ACC112 (cell line): ENCODE measurements at regions not wholly inside any gene's neighbourhood (a gene's known extent, or its start where the extent isn't known, plus 50 kb on each side); places are given as distances from the start of the nearest gene placed in this dataset.

ENCODE experiments used
- H2AFZ ChIP-seq: fragments of 200-600 bp; sonication (generic); one replicate; pipeline ENCODE4 v1.6.0; 2017; ENCODE audit warnings: antibody characterized with exemption, low read length; ENCODE audit not compliant: unreplicated experiment
- H3K27ac ChIP-seq: fragments of 200-600 bp; sonication (generic); 2 replicates; pipeline ENCODE4 v1.5.1; 2014; ENCODE audit warnings: low read depth, mild to moderate bottlenecking, antibody characterized with exemption, low read length, moderate library complexity
- H3K27me3 ChIP-seq: fragments of 200-600 bp; sonication (generic); 2 replicates; pipeline ENCODE4 v1.6.1; 2014; ENCODE audit warnings: mild to moderate bottlenecking, antibody characterized with exemption, low read length, moderate library complexity, mixed read lengths; ENCODE audit not compliant: insufficient read depth
- H3K36me3 ChIP-seq: fragments of 200-600 bp; sonication (generic); 2 replicates; pipeline ENCODE4 v1.6.1; 2016; ENCODE audit warnings: mild to moderate bottlenecking, antibody characterized with exemption, low read length, moderate library complexity, mixed read lengths; ENCODE audit not compliant: insufficient read depth
- H3K4me1 ChIP-seq: fragments of 200-600 bp; sonication (generic); one replicate; pipeline ENCODE4 v1.6.1; 2016; ENCODE audit warnings: low read length, mixed read lengths; ENCODE audit not compliant: insufficient read depth, unreplicated experiment, control insufficient read depth
- H3K4me3 ChIP-seq: fragments of 200-600 bp; sonication (generic); 2 replicates; pipeline ENCODE4 v1.5.1; 2014; ENCODE audit warnings: mild to moderate bottlenecking, low read depth, low read length
- H3K79me2 ChIP-seq: fragments of 200-600 bp; sonication (generic); one replicate; pipeline ENCODE4 v1.6.0; 2016; ENCODE audit warnings: low read length; ENCODE audit not compliant: control insufficient read depth, unreplicated experiment, insufficient read depth

DNA sequence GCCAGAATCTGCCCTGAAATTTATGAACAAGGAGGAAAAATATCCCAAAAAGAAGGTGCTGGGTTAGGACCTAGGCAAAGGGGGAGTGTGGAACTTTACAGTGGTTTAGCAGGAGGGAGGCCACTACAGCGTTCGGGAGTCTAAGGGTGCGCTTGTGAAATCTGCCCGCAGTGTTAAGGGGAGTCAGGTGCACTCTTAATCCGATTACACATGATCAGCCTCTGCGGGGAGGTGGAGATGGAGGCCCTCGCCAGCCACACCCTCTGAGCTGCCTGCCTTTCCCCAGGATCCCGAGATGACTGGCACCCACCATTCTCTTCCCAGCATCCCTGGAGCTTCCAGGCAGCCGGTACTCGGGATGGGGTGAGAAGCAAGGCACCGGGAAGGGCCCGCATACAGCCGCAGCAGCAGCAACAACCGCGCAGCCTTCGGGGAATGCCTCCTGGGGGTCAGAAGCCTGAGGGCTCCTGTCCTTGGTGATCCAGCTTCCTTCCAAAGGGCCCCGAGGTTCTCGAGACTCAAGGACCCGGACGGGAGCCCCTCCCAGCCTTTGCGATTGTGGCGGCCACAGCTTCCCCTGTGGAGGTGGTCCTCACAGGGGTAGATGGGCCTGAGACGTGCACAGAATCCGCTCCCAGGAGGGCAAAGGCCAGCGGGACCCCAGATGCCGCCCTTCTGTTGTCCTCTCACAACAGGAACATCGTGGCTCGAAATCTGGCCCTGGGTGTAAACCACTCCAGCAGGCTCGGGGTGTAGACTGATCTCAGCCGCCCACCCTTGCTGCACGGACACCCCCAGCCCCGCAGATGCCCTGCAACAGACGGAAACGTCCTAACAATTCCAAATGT lies 57.3 kb upstream of the CST7 start:
- no peak overlapping the region for H3K4me3 ChIP-seq
- no peaks in the 10 kb centered on the region for H3K79me2 ChIP-seq
- no peak overlapping the region for H3K27ac ChIP-seq
- H3K27me3 ChIP-seq = peaks cover 22% of the 10 kb centered on the region
- H3K36me3 ChIP-seq = no peaks in the 10 kb centered on the region
- no peaks in the 10 kb centered on the region for H3K4me1 ChIP-seq
- no peak overlapping the region for H2AFZ ChIP-seq

DNA sequence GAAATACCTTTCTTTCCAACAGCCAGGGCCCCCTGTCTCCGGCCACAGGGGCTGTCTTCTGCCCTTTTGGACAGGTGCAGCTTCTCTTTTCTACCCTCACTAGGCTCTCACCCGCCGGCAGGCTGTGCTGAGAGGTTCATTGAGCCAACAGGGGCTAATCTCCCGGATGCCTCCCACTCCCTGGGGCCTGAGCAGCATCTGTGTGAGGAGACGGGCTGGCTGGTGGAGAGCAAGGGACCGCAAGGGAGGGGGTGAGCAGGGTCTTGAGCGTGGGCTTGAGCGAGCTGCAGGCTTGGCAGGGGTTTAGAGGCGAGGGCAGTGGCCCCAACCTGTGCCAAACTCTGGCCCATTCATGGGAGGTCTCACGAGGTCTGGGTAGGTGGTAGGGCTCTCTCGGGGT lies 56.5 kb upstream of the CST7 start:
- H3K27ac ChIP-seq = no peak overlapping the region
- H3K36me3 ChIP-seq = no peaks in the 10 kb centered on the region
- no peak overlapping the region for H3K4me3 ChIP-seq
- H3K4me1 ChIP-seq = no peaks in the 10 kb centered on the region
- H3K27me3 ChIP-seq = peaks cover 16% of the 10 kb centered on the region
- no peak overlapping the region for H2AFZ ChIP-seq
- H3K79me2 ChIP-seq = no peaks in the 10 kb centered on the region

DNA sequence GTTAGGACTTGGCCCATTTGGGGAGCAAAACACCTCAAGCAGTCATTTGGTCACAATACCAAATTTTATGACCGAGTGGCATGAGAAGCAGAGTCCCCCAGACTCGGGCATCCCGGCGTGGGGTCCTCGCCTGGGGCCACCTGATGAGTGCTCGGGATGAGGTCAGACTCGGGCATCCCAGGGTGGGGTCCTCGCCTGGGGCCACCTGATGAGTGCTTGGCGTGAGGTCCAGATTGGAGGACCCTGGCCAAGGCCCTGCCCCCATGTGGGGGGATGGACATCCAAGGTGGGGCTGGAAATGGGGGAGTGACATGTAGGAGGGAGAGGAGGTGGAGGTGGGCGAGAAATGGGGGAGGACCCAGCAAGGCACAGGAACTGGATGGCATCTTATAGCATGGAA lies 56.1 kb upstream of the CST7 start:
- peaks cover 15% of the 10 kb centered on the region for H3K27me3 ChIP-seq
- no peaks in the 10 kb centered on the region for H3K79me2 ChIP-seq
- no peak overlapping the region for H3K27ac ChIP-seq
- no peaks in the 10 kb centered on the region for H3K4me1 ChIP-seq
- H3K4me3 ChIP-seq = no peak overlapping the region
- no peak overlapping the region for H2AFZ ChIP-seq
- H3K36me3 ChIP-seq = no peaks in the 10 kb centered on the region

DNA sequence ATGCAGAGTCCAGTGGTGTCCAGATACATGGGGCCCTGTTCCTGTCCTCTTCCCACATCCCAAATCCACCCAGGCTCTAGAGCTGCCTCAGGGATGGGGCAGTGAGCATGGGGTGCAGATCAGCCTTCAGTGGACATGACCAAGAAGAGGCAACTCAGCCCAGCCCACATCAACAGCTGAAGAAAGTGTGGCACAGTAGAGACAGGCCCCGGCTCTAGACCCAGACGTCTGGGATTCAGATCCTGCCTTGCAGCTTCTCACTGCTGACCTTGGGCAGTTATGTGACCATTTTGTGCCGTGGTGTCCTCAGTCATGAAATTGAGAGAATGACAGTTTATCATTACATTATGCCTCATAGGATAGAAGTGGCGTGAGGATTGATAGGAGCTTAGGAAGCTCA lies 54.6 kb upstream of the CST7 start:
- peaks cover 5% of the 10 kb centered on the region; the same call in 1 of the 2 replicates for H3K27me3 ChIP-seq
- H3K36me3 ChIP-seq = no peaks in the 10 kb centered on the region
- H3K4me3 ChIP-seq = no peak overlapping the region
- no peaks in the 10 kb centered on the region for H3K4me1 ChIP-seq
- H3K27ac ChIP-seq = no peak overlapping the region
- no peak overlapping the region for H2AFZ ChIP-seq
- no peaks in the 10 kb centered on the region for H3K79me2 ChIP-seq

DNA sequence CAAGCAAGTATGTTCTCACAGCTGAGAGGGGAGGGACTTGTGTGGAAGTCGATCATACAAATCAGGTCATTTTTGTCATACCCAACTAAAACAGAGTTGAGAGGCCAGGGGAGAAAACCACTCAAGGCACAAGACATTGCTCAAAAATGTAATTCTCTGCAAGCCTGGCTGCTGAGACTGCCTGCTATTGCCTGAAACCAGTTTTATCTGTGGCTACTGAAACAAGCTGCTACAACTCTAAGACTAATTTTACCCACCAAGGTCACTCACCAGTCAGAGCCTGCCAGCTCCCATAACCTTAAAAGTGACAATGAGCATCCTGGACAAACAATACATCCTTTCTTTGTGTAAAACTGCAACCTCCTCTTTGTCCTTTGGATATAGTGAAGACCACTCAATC lies 54.1 kb upstream of the CST7 start:
- H3K4me3 ChIP-seq = no peak overlapping the region
- peaks cover 5% of the 10 kb centered on the region; the same call in 1 of the 2 replicates for H3K27me3 ChIP-seq
- no peak overlapping the region for H3K27ac ChIP-seq
- no peaks in the 10 kb centered on the region for H3K79me2 ChIP-seq
- no peaks in the 10 kb centered on the region for H3K36me3 ChIP-seq
- H2AFZ ChIP-seq = no peak overlapping the region
- no peaks in the 10 kb centered on the region for H3K4me1 ChIP-seq

DNA sequence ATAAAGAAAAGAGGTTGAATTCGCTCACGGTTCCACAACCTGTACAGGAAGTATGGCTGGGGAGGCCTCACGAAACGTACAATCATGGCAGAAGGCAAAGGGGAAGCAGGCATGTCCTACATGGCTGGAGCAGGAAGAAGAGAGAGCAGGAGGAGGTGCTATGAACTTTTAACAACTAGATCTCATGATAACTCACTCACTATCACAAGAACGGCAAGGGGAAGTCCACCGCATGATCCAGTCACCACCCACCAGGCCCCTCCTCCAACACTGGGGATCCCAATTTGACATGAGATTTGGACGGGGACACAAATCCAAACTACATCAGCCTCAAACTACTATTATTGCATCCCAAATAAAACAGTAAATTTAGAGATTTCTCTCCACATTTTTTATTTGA lies 53.6 kb upstream of the CST7 start:
- H3K79me2 ChIP-seq = no peaks in the 10 kb centered on the region
- H3K4me3 ChIP-seq = no peak overlapping the region
- no peaks in the 10 kb centered on the region for H3K36me3 ChIP-seq
- H2AFZ ChIP-seq = no peak overlapping the region
- H3K4me1 ChIP-seq = no peaks in the 10 kb centered on the region
- no peak overlapping the region for H3K27ac ChIP-seq
- peaks cover 5% of the 10 kb centered on the region; the same call in 1 of the 2 replicates for H3K27me3 ChIP-seq

DNA sequence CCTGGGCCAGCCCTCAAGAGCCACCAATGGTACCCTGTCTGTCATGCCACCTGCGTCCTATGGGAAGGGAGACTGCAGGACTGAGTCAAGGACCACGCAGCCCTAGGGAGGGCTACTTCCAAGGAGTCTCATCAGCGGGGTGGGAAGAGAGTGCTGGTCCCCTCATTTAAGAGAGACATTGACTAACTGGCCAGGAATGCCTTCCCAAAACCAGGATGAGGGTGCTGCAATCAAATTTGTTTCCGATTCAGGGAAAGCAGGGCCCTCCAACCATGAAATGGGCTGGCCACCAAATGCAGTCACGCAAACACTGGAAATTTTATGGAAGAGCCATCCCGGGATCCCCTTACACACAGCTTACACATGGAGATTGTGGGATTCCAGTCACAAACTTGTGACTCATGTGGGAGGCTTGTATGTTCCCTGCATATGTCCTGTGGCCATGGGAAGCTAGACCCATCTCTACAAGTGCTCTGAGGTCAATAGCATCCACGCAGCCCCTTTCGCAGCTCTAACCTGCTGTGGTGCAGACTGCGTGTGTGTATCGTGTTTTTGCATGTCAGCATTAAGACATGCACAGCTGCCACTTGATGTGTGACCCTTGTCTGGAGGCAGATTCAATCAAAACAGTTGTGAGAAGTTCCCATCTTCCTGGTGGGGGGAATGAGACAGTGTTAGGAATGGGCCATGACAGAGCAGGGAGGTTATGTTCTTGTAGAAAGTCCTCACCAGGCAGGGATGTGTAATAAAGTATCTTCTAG lies 53.0 kb upstream of the CST7 start:
- no peaks in the 10 kb centered on the region for H3K36me3 ChIP-seq
- H3K4me3 ChIP-seq = no peak overlapping the region

DNA sequence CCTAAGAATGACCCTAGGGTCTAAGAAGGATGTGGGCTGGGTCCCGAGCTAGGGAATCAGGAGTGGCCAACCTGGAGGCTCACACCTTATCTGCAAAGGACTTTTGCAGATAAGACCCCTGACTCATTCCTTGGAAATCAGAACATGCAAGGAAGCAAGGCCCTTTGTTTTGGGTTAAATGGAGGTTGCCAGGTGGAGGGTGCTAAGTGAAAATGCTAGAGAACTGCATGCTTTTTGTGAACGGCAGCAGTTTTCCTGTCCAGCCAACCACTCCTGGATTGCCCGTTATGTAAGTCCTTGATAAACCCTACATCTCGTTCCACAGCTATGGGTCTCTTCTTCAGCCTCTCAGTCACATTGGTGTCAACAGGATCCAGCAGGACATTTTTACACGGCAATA lies 52.1 kb upstream of the CST7 start:
- H3K79me2 ChIP-seq = no peaks in the 10 kb centered on the region
- no peak overlapping the region for H2AFZ ChIP-seq

More for the DNA sequence above, 53.0 kb upstream of the CST7 start:
- Histone ChIP-seq H3K27ac (no peak overlapping the region), H3K4me1 (no peaks in the 10 kb centered on the region), H2AFZ (no peak overlapping the region), H3K79me2 (no peaks in the 10 kb centered on the region), H3K27me3 (peaks cover 5% of the 10 kb centered on the region; the same call in 1 of the 2 replicates)

DNA sequence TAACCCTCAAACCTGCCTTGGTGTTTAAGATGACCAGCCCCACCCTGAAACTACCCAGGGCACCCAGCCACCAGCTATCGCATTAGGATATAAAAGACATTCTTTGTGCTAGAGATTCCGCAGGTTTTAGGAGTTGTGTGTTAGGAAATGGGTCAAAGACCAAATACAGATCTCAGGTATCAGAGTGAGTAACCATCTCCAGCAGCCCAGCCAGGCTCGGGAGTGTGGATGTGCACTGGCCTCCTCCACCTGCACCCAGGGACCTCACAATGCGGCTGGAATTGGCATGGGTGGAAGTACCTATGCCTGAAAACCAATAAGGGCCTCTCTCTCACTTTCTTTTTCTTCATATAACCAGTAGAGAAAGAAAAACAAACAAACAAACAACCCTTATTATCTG lies 51.1 kb upstream of the CST7 start:
- no peak overlapping the region for H2AFZ ChIP-seq
- no peak overlapping the region for H3K4me3 ChIP-seq
- no peaks in the 10 kb centered on the region for H3K36me3 ChIP-seq
- no peaks in the 10 kb centered on the region for H3K79me2 ChIP-seq
- H3K27ac ChIP-seq = no peak overlapping the region
- H3K4me1 ChIP-seq = no peaks in the 10 kb centered on the region
- peaks cover 5% of the 10 kb centered on the region; the same call in 1 of the 2 replicates for H3K27me3 ChIP-seq

More for the DNA sequence above, 52.1 kb upstream of the CST7 start:
- peaks cover 5% of the 10 kb centered on the region; the same call in 1 of the 2 replicates for H3K27me3 ChIP-seq
- H3K27ac ChIP-seq = no peak overlapping the region
- H3K4me1 ChIP-seq = no peaks in the 10 kb centered on the region
- H3K4me3 ChIP-seq = no peak overlapping the region
- H3K36me3 ChIP-seq = no peaks in the 10 kb centered on the region

DNA sequence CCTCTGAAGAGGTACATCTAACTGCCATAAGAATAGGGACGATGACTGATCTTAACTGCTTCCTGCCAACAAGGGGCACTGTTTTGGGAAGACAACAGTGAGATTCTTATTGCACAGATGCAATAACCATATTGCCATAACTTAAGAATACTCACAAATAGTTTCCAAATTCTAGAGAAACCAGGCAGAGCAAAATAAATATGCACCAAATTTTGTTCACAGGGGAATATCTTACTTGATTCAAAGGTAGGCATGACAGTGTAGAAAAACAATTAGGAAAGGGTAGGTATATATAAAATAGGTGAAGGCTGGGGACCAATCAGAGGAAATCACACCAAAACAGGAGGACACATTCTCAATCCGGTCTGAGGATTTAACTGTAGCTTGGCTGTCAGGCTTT lies 49.9 kb upstream of the CST7 start:
- no peaks in the 10 kb centered on the region for H3K36me3 ChIP-seq
- H2AFZ ChIP-seq = no peak overlapping the region
- H3K27ac ChIP-seq = no peak overlapping the region
- H3K4me1 ChIP-seq = no peaks in the 10 kb centered on the region
- H3K4me3 ChIP-seq = no peak overlapping the region
- no peaks in the 10 kb centered on the region for H3K79me2 ChIP-seq
- peaks cover 5% of the 10 kb centered on the region; the same call in 1 of the 2 replicates for H3K27me3 ChIP-seq
